Mucosa of descending colon (tissue), 3 donors: ENCODE measurements at regions not wholly inside any gene's neighbourhood (a gene's known extent, or its start where the extent isn't known, plus 50 kb on each side); places are given as distances from the start of the nearest gene placed in this dataset.
"Not testable (repeated sequence)": the region's sequence is repeated elsewhere in the genome, so short reads cannot be mapped to it uniquely, and the experiment has no call there.

Experiments
- ATAC-seq: fragments of 200-7000 bp; cut with Tn5 transposase; one replicate; pipeline ENCODE4 v1.9.1; 2020; ENCODE audit warnings: mild to moderate bottlenecking, moderate library complexity
- DNase-seq, 3 donors: peaks; one replicate each; pipeline ENCODE4 v3.0.0-alpha.2; 2020
- H3K36me3 ChIP-seq: fragments of 200-600 bp; one replicate; pipeline ENCODE4 v1.8.0; 2021; ENCODE audit warnings: low read depth, mild to moderate bottlenecking
- H3K4me1 ChIP-seq: fragments of 200-600 bp; one replicate; pipeline ENCODE4 v1.8.0; 2021; ENCODE audit warnings: low read depth, mild to moderate bottlenecking
- H3K4me3 ChIP-seq: fragments of 200-600 bp; one replicate; pipeline ENCODE4 v1.8.0; 2021; ENCODE audit warnings: mild to moderate bottlenecking
- H3K9me3 ChIP-seq: fragments of 200-600 bp; one replicate; pipeline ENCODE4 v1.8.0; 2021; ENCODE audit warnings: mild to moderate bottlenecking
- intact Hi-C, 2 donors: fragments of 100-400 bp; cut with DNase I in 1 of 2; cut with micrococcal nuclease in 1 of 2; formaldehyde crosslinking; loops; one replicate each; pipeline versions ENCODE4 v1.11.0 to v1.11.1; 2022; cut with DNase I, micrococcal nuclease
- TF ChIP-seq, protein P1 (sequence below): fragments of 200-600 bp; IDR thresholded peaks from one replicate; pipeline ENCODE4 v1.8.0; 2022; ENCODE audit warnings: antibody characterized with exemption, mild to moderate bottlenecking
- donor health status: DM: no; HTN: no; CAD: no; lungs with moderate emphysema.
- donor health status: DM: no; HTN: no; CAD: no.
- donor health status: DM: no; HTN: yes; CAD: no.

DNA sequence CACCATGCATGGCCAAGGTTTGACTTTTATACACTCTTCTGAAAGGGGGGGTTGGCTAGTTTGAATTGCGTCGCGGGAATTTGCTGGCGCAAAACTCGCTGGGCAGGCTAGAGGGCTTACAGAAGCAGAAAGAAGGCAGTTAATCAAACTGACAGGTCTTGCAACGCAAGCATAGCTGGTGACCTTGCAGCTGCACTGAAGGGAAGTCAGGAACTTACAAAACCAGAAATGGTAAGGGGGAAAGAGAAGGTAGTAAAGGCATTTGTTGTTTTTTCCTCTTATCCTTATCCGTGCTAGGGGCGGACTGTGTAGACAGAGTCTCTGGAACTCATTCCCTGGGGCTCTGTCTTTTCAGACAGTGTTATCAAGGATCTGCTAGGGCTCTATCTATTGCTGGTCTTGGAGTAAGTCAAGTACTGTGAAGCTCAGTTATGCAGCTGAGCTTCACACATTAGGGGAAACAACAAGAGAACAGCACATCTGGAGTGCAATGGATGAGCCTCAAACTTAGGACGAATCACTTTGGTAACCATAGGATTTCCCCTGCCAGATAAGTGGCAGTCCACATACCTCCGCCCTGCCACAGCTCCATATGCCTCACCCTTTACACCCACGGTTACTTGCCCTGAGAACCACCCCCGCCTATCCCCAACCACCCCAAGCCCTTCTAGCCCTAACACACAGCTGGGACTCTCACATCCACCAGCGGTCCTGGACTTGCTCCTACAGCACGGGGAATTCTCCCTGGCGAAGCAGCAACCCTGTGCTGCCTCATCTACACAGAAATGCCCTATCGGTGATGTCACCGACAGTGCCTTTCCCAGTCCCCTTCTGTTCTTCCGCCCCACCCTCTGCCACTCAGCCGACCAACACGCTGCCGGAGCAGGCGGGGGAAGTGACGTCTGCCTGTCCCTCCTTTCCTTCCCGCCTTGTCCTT lies 251.4 kb downstream of the FAM72C start:
- no peak overlapping the region for H3K4me3 ChIP-seq
- intact Hi-C loops: no loop called here
- DNase-seq (peak; percentile 50 to 72 (median 55)), ATAC-seq (peak; percentile 89)
- H3K36me3 ChIP-seq: no peaks in the 10 kb centered on the region
- no peaks in the 10 kb centered on the region for H3K4me1 ChIP-seq
- no peaks in the 10 kb centered on the region for H3K9me3 ChIP-seq
- TF ChIP-seq, protein P1, sequence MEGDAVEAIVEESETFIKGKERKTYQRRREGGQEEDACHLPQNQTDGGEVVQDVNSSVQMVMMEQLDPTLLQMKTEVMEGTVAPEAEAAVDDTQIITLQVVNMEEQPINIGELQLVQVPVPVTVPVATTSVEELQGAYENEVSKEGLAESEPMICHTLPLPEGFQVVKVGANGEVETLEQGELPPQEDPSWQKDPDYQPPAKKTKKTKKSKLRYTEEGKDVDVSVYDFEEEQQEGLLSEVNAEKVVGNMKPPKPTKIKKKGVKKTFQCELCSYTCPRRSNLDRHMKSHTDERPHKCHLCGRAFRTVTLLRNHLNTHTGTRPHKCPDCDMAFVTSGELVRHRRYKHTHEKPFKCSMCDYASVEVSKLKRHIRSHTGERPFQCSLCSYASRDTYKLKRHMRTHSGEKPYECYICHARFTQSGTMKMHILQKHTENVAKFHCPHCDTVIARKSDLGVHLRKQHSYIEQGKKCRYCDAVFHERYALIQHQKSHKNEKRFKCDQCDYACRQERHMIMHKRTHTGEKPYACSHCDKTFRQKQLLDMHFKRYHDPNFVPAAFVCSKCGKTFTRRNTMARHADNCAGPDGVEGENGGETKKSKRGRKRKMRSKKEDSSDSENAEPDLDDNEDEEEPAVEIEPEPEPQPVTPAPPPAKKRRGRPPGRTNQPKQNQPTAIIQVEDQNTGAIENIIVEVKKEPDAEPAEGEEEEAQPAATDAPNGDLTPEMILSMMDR: no peak

DNA sequence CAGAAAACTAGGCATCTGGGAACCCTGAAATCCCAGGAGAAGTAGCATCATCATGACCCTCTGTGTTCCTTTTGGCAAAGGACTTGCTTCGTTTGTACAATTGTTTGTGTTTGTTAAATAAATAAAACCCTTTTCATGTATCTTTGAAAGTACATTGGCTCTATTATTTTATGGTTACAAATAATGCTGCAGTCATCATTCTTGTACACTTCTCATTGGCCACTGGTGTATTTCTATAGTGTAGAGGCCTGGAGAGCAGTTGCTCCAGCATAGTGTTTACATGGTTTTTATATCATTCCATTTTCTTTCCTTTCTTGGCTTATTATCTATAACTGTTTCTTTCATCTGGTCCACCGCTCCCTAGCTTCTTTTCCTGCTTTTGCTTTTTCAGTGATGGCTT lies 253.3 kb downstream of the FAM72C start:
- no peaks in the 10 kb centered on the region for H3K9me3 ChIP-seq
- H3K4me3 ChIP-seq: no peak overlapping the region
- intact Hi-C loops: no loop called here
- H3K4me1 ChIP-seq: no peaks in the 10 kb centered on the region
- ATAC-seq: no peak
- TF ChIP-seq, protein P1: no peak
- H3K36me3 ChIP-seq: no peaks in the 10 kb centered on the region
- DNase-seq: no peak

DNA sequence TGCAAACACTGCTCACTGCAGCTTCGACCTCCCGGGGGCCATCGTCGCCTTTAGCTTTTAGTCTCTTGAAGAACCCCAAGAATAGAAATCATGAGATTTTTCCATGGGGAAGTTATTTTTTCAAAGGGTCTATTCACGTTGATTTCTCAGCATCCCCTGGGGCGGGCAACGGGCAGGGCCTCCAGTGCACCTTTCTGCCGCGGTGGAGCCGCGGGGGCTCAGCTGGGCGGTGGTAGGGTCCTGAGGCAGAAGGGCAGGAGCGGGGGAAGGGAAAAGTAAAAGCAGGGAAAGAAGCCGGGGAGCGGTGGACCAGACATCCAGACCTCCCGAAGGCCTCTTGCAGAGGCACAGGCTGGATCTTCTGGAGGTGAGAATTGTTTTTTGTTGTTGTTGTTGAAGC lies 253.8 kb downstream of the FAM72C start:
- H3K4me3 ChIP-seq: no peak overlapping the region
- no peaks in the 10 kb centered on the region for H3K4me1 ChIP-seq
- no peak for DNase-seq
- intact Hi-C loops: no loop called here
- no peaks in the 10 kb centered on the region for H3K9me3 ChIP-seq
- TF ChIP-seq, protein P1: no peak
- ATAC-seq: no peak
- H3K36me3 ChIP-seq: no peaks in the 10 kb centered on the region

DNA sequence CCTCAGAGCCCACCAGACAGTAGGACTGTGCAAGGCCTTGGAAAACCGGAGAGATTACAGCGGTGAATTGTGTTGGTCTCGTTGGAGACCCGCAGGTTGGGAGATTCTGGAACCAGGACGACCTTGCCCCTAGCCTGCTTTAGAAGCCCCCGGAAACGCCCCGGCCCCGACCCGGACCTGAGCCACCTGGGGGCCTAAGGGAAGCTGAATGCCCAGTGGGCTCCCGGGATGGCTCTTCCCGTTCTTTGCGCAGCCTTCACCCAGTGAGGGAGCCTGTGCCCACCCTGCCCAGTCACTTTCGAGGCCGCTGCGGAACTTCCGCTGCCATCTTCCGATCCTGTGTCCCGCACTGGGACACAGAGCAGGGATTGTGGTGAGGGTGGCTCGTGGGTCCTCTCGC lies 254.4 kb downstream of the FAM72C start:
- H3K9me3 ChIP-seq: no peaks in the 10 kb centered on the region
- intact Hi-C loops: no loop called here
- no peaks in the 10 kb centered on the region for H3K4me1 ChIP-seq
- TF ChIP-seq, protein P1: no peak
- no peak overlapping the region for H3K4me3 ChIP-seq
- DNase-seq (no peak), ATAC-seq (no peak)
- no peaks in the 10 kb centered on the region for H3K36me3 ChIP-seq

DNA sequence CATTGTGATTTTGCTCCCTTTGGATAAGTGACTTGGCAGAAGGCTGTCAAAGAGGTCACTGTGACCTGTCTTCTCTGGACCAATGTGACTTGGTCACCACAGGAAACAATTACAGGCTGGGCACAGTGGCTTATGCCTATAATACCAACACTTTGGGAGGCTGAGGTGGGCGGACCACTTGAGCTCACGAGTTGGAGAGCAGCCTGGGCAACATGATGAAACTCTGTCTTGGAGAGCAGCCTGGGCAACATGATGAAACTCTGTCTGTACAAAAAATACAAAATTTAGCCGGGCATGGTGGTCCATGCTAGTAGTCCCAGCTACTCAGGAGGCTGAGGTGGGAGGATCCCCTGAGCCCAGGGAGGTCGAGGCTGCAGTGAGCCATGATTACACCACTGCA lies 256.9 kb downstream of the FAM72C start:
- intact Hi-C loops, DNase-seq, H3K36me3 ChIP-seq, H3K4me1 ChIP-seq, H3K9me3 ChIP-seq, ATAC-seq, H3K4me3 ChIP-seq: not testable (repeated sequence)

DNA sequence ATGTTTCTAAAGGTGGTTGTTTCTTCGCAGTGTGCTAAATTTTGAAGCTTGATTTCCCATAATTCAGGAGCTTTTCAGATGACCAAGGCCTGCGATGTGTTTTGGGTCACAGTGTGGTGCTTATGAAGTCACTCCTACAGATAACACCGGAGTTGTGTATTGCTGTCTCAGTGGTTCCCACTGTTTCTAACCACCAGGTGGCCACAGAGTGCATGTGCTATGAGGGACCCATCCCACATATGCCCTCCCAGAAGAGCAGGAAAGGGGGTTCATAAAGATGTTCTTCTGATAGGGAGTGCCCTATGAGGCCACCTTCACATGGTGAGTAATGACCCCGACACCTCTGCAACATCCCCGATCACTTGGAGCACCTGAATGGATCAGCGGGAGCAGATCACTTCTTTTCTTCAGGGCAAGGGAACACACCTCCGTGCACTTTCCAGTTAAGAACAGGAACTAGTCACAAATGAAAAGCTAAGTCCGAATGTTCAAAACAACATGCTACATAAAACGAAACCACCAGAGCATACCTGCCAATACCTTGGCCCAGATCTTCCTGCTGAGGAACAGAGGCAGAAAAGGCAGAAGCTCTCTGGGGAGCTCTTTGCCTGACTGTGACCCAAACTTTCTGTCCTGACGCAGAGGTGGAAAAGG lies 262.1 kb downstream of the FAM72C start:
- DNase-seq (peak in 1 of 3 donors; percentile 67), ATAC-seq (peak; percentile 63)
- intact Hi-C loops, H3K4me3 ChIP-seq, H3K4me1 ChIP-seq, H3K9me3 ChIP-seq, H3K36me3 ChIP-seq: not testable (repeated sequence)

DNA sequence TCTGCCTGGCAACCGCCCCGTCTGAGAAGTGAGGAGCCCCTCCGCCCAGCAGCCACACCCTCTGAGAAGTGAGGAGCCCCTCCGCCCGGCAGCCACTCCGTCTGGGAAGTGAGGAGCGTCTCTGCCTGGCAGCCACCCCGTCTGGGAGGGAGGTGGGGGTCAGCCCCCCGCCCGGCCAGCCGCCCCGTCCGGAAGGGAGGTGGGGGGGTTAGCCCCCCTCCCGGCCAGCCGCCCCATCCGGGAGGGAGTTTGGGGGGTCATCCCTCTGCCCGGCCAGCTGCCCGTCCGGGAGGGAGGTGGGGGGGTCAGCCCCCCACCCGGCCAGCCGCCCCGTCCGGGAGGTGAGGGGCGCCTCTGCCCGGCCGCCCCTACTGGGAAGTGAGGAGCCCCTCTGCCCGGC lies 269.0 kb downstream of the FAM72C start:
- ATAC-seq, H3K4me1 ChIP-seq, H3K36me3 ChIP-seq, H3K4me3 ChIP-seq, intact Hi-C loops, DNase-seq, H3K9me3 ChIP-seq: not testable (repeated sequence)
